Bronchial epithelial cell (primary cell): ENCODE measurements at regions not wholly inside any gene's neighbourhood (a gene's known extent, or its start where the extent isn't known, plus 50 kb on each side); places are given as distances from the start of the nearest gene placed in this dataset.
A peak's percentile ranks its signal among the peaks of the same experiment; 100 is the strongest.
"Not testable (repeated sequence)": the region's sequence is repeated elsewhere in the genome, so short reads cannot be mapped to it uniquely, and the experiment has no call there.

Source experiments
- DNase-seq: peaks from one replicate; pipeline ENCODE4 v3.0.0-alpha.2; 2010; ENCODE audit warnings: low read depth
- FAIRE-seq: peaks from 2 replicates; lab custom pipeline; 2011; peaks lifted over from hg19 to GRCh38; lab: Jason Lieb, UNC
- H3K27me3 ChIP-seq: 2 replicates; pipeline ENCODE4 v1.5.1; 2011; ENCODE audit warnings: low read length; ENCODE audit not compliant: control insufficient read depth, insufficient read depth
- H3K36me3 ChIP-seq: 2 replicates; pipeline ENCODE4 v1.5.1; 2011; ENCODE audit warnings: low read length; ENCODE audit not compliant: control insufficient read depth, insufficient read depth
- H3K4me3 ChIP-seq: 2 replicates; pipeline ENCODE4 v1.5.1; 2011; ENCODE audit warnings: mild to moderate bottlenecking, low read depth, low read length, control low read depth
- CTCF ChIP-seq: IDR thresholded peaks from 2 replicates; pipeline ENCODE4 v1.5.1; 2011; ENCODE audit warnings: mild to moderate bottlenecking, moderate library complexity, low read length, control low read depth, inconsistent platforms; ENCODE audit not compliant: insufficient read depth, severe bottlenecking

- H3K27me3 ChIP-seq: no peaks in the 10 kb centered on the region
- no peaks in the 10 kb centered on the region for H3K36me3 ChIP-seq
- FAIRE-seq: no peak
- no peak for DNase-seq
- H3K4me3 ChIP-seq: no peak overlapping the region
- TF ChIP-seq CTCF: no peak
These were observed 202.6 kb upstream of the ARL4C start for GRCh38 chr2:234699456-234699855.

- H3K27me3 ChIP-seq, H3K4me3 ChIP-seq, FAIRE-seq, DNase-seq, H3K36me3 ChIP-seq: not testable (repeated sequence)
These were observed 200.5 kb upstream of the ARL4C start for GRCh38 chr2:234697300-234697876.

- FAIRE-seq: no peak
- DNase-seq: no peak
- H3K36me3 ChIP-seq: no peaks in the 10 kb centered on the region
- TF ChIP-seq CTCF: no peak
- no peak overlapping the region for H3K4me3 ChIP-seq
- no peaks in the 10 kb centered on the region for H3K27me3 ChIP-seq
These were observed 199.1 kb upstream of the ARL4C start for GRCh38 chr2:234695981-234696380.

- TF ChIP-seq CTCF: no peak
- peak; percentile 89 for DNase-seq
- Histone ChIP-seq H3K27me3 (no peaks in the 10 kb centered on the region), H3K4me3 (no peak overlapping the region), H3K36me3 (no peaks in the 10 kb centered on the region)
- FAIRE-seq: peak; percentile 95
These were observed 197.5 kb upstream of the ARL4C start for GRCh38 chr2:234694244-234695013.

- not testable (repeated sequence) for H3K27me3 ChIP-seq, H3K36me3 ChIP-seq, H3K4me3 ChIP-seq, FAIRE-seq, DNase-seq
These were observed 196.9 kb upstream of the ARL4C start for GRCh38 chr2:234693681-234694190.

- not testable (repeated sequence) for H3K4me3 ChIP-seq, H3K36me3 ChIP-seq, FAIRE-seq, DNase-seq, H3K27me3 ChIP-seq
These were observed 196.3 kb upstream of the ARL4C start for GRCh38 chr2:234693191-234693590.

GRCh38 chr2:234691968-234692955 is 195.4 kb upstream of the ARL4C start:
- TF ChIP-seq CTCF: no peak
- no peaks in the 10 kb centered on the region for H3K27me3 ChIP-seq
- H3K36me3 ChIP-seq: no peaks in the 10 kb centered on the region
- no peak overlapping the region for H3K4me3 ChIP-seq
- no peak for DNase-seq
- FAIRE-seq: no peak
